H1 (cell line): ENCODE measurements at regions not wholly inside any gene's neighbourhood (a gene's known extent, or its start where the extent isn't known, plus 50 kb on each side); places are given as distances from the start of the nearest gene placed in this dataset.

Source experiments
- CTCF ChIA-PET: fragments of 300-600 bp; sonication (Branson Sonifier 250); formaldehyde crosslinking; loops from one replicate; lab custom pipeline; 2021; ENCODE audit not compliant: partially characterized antibody; lab: Charles Lee
- POLR2A ChIA-PET: fragments of 300-600 bp; sonication (Branson Sonifier 250); formaldehyde crosslinking; loops from one replicate; lab custom pipeline; 2021; ENCODE audit warnings: inconsistent platforms; ENCODE audit not compliant: partially characterized antibody; lab: Charles Lee
- DNase-seq, 2 experiments: peaks; one replicate each; pipeline versions ENCODE4 v3.0.0 to v3.0.0-alpha.2; 2010 to 2022; ENCODE audit warnings: low spot score in 2 of 2, low read depth in 1 of 2, mixed read lengths in 1 of 2
- FAIRE-seq: peaks from 2 replicates; lab custom pipeline; 2011; peaks lifted over from hg19 to GRCh38; lab: Jason Lieb, UNC
- H2AFZ ChIP-seq: 2 replicates; pipeline ENCODE4 v1.8.1; 2012; ENCODE audit warnings: low read length, inconsistent platforms
- H2AK5ac ChIP-seq: 2 replicates; pipeline ENCODE4 v1.6.1; 2013; ENCODE audit warnings: low read depth, low read length
- H2BK120ac ChIP-seq: replicated peaks from 2 replicates; pipeline ENCODE3; 2013; ENCODE audit warnings: low read depth, low read length, inconsistent platforms
- H2BK12ac ChIP-seq: 2 replicates; pipeline ENCODE4 v1.6.1; 2013; ENCODE audit warnings: low read depth, low read length
- H2BK15ac ChIP-seq: 2 replicates; pipeline ENCODE4 v1.6.1; 2013; ENCODE audit warnings: low read length
- H2BK20ac ChIP-seq: 2 replicates; pipeline ENCODE4 v1.6.1; 2013; ENCODE audit warnings: low read length
- H2BK5ac ChIP-seq: 2 replicates; pipeline ENCODE4 v1.6.1; 2013; ENCODE audit warnings: low read depth, low read length
- H3K14ac ChIP-seq: 2 replicates; pipeline ENCODE4 v1.6.1; 2013; ENCODE audit warnings: inconsistent platforms; ENCODE audit not compliant: insufficient read length
- H3K18ac ChIP-seq: 2 replicates; pipeline ENCODE4 v1.6.1; 2013; ENCODE audit warnings: low read length; ENCODE audit errors: extremely low read depth
- H3K23ac ChIP-seq: 2 replicates; pipeline ENCODE4 v1.6.1; 2013; ENCODE audit warnings: inconsistent platforms; ENCODE audit not compliant: insufficient read length
- H3K23me2 ChIP-seq: 2 replicates; pipeline ENCODE4 v1.6.1; 2013; ENCODE audit warnings: low read depth, low read length
- H3K27ac ChIP-seq: 2 replicates; pipeline ENCODE4 v1.6.1; 2011; ENCODE audit warnings: low read depth, low read length, inconsistent platforms
- H3K27me3 ChIP-seq, 4 experiments: replicated peaks in 1 of 4; 1 replicate in 1 of 4; 2 replicates in 3 of 4; pipeline versions ENCODE4 v1.6.1 to v1.8.1; 2011 to 2013; ENCODE audit warnings: low read length in 3 of 4, mild to moderate bottlenecking in 3 of 4, inconsistent platforms in 2 of 4, mixed read lengths in 2 of 4, moderate library complexity in 1 of 4; ENCODE audit not compliant: control insufficient read depth in 3 of 4, insufficient read depth in 3 of 4; ENCODE audit errors: extremely low read depth in 1 of 4
- H3K36me3 ChIP-seq, 4 experiments: 2 replicates each; pipeline versions ENCODE4 v1.6.1 to v1.8.1; 2011 to 2013; ENCODE audit warnings: mild to moderate bottlenecking in 4 of 4, low read length in 3 of 4, moderate library complexity in 2 of 4, control low read depth in 1 of 4, inconsistent platforms in 1 of 4; ENCODE audit not compliant: insufficient read depth in 4 of 4, control insufficient read depth in 2 of 4
- H3K4ac ChIP-seq: replicated peaks from 2 replicates; pipeline ENCODE3; 2013; ENCODE audit warnings: low read length, low read depth, mixed read lengths, inconsistent platforms; ENCODE audit not compliant: insufficient read length
- H3K4me1 ChIP-seq, 4 experiments: replicated peaks in 1 of 4; 1 replicate in 1 of 4; 2 replicates in 3 of 4; pipeline versions ENCODE4 v1.6.1 to v1.8.1; 2011 to 2013; ENCODE audit warnings: low read length in 3 of 4, inconsistent platforms in 2 of 4, mixed read lengths in 1 of 4; ENCODE audit not compliant: insufficient read depth in 4 of 4, control insufficient read depth in 3 of 4
- H3K4me2 ChIP-seq, 2 experiments: 2 replicates each; pipeline versions ENCODE4 v1.6.1 to v1.8.1; 2011 to 2013; ENCODE audit warnings: low read depth in 2 of 2, low read length in 2 of 2, control low read depth in 1 of 2, inconsistent platforms in 1 of 2, mild to moderate bottlenecking in 1 of 2; ENCODE audit not compliant: insufficient read depth in 1 of 2
- H3K4me3 ChIP-seq, 4 experiments: fragments of 200-600, 300-600 bp in 1 of 4; sonication (generic), shearing (Covaris generic), sonication (Bioruptor Twin) in 1 of 4; 2 replicates each; pipeline versions ENCODE4 v1.5.1 to v1.8.1; 2011 to 2016; ENCODE audit warnings: low read length in 4 of 4, low read depth in 3 of 4, control low read depth in 2 of 4, inconsistent platforms in 2 of 4, mild to moderate bottlenecking in 2 of 4, mixed read lengths in 1 of 4, moderate library complexity in 1 of 4; ENCODE audit not compliant: insufficient read depth in 2 of 4; ENCODE audit errors: extremely low read depth in 1 of 4
- H3K56ac ChIP-seq: replicated peaks from 2 replicates; pipeline ENCODE3; 2013; ENCODE audit warnings: low read depth, mild to moderate bottlenecking, mixed read lengths, low read length, inconsistent platforms; ENCODE audit not compliant: insufficient read length
- H3K79me1 ChIP-seq: 2 replicates; pipeline ENCODE4 v1.6.1; 2013; ENCODE audit warnings: low read depth, low read length, control low read depth
- H3K79me2 ChIP-seq, 2 experiments: 2 replicates each; pipeline versions ENCODE4 v1.6.1 to v1.8.1; 2012 to 2013; ENCODE audit warnings: low read length in 2 of 2, mild to moderate bottlenecking in 2 of 2, inconsistent platforms in 1 of 2; ENCODE audit not compliant: insufficient read depth in 2 of 2, control insufficient read depth in 1 of 2
- H3K9ac ChIP-seq, 4 experiments: replicated peaks in 1 of 4; 1 replicate in 1 of 4; 2 replicates in 3 of 4; pipeline versions ENCODE4 v1.6.1 to v1.8.1; 2011 to 2013; ENCODE audit warnings: low read depth in 3 of 4, low read length in 3 of 4, control low read depth in 2 of 4, mild to moderate bottlenecking in 2 of 4, moderate library complexity in 2 of 4, inconsistent platforms in 1 of 4; ENCODE audit errors: extremely low read depth in 1 of 4
- H3K9me3 ChIP-seq, 2 experiments: 2 replicates each; pipeline versions ENCODE4 v1.6.1 to v1.8.1; 2012 to 2013; ENCODE audit warnings: mild to moderate bottlenecking in 2 of 2, moderate library complexity in 2 of 2, control low read depth in 1 of 2, inconsistent platforms in 1 of 2, low read depth in 1 of 2, low read length in 1 of 2, mixed read lengths in 1 of 2; ENCODE audit not compliant: insufficient read depth in 2 of 2
- H4K20me1 ChIP-seq, 2 experiments: replicated peaks in 1 of 2; 2 replicates each; pipeline versions ENCODE3 to v1.8.1; 2011 to 2013; ENCODE audit warnings: inconsistent platforms in 2 of 2, low read length in 2 of 2, mild to moderate bottlenecking in 1 of 2; ENCODE audit not compliant: insufficient read depth in 2 of 2, control insufficient read depth in 1 of 2
- H4K5ac ChIP-seq: 2 replicates; pipeline ENCODE4 v1.6.1; 2013; ENCODE audit warnings: low read length, low read depth, mixed read lengths, inconsistent platforms; ENCODE audit not compliant: insufficient read length
- H4K8ac ChIP-seq: 2 replicates; pipeline ENCODE4 v1.8.0; 2013; ENCODE audit warnings: mild to moderate bottlenecking, moderate library complexity, low read length, inconsistent platforms; ENCODE audit not compliant: insufficient read depth; ENCODE audit errors: extremely low read depth
- H4K91ac ChIP-seq: replicated peaks from 2 replicates; pipeline ENCODE3; 2013; ENCODE audit warnings: low read length, mixed read lengths, inconsistent platforms; ENCODE audit not compliant: insufficient read length
- ASH2L ChIP-seq: fragments of 200-600, 300-600 bp; sonication (generic); IDR thresholded peaks from one replicate; pipeline ENCODE4 v1.7.1; 2017; ENCODE audit warnings: low read length
- CREB1 ChIP-seq: IDR thresholded peaks from 2 replicates; pipeline ENCODE4 v1.6.1; 2012; ENCODE audit warnings: inconsistent platforms
- EGR1 ChIP-seq: IDR thresholded peaks from 2 replicates; pipeline ENCODE4 v1.6.1; 2011; ENCODE audit warnings: low read depth, low read length, borderline replicate concordance
- FOSL1 ChIP-seq: IDR thresholded peaks from 2 replicates; pipeline ENCODE4 v1.6.1; 2011; ENCODE audit warnings: mild to moderate bottlenecking, low read depth, low read length, moderate library complexity; ENCODE audit not compliant: insufficient read depth
- GTF2F1 ChIP-seq: IDR thresholded peaks from 2 replicates; pipeline ENCODE4 v1.6.1; 2012; ENCODE audit warnings: low read depth, low read length, improper control_type of control experiment, borderline replicate concordance
- HDAC2 ChIP-seq, 2 experiments: fragments of 300-600 bp in 1 of 2; sonication (generic) in 1 of 2; IDR thresholded peaks; 2 replicates each; pipeline ENCODE4 v1.6.1; 2011 to 2012; ENCODE audit warnings: low read depth in 2 of 2, low read length in 2 of 2, mild to moderate bottlenecking in 2 of 2, moderate library complexity in 2 of 2, borderline replicate concordance in 1 of 2, inconsistent platforms in 1 of 2
- POLR2A ChIP-seq, 2 experiments: IDR thresholded peaks; 1 replicate in 1 of 2; 2 replicates in 1 of 2; pipeline ENCODE4 v1.6.1; 2011; ENCODE audit warnings: low read depth in 2 of 2, low read length in 2 of 2, mild to moderate bottlenecking in 2 of 2; ENCODE audit errors: control extremely low read depth in 1 of 2
- POU5F1 ChIP-seq: IDR thresholded peaks from 2 replicates; pipeline ENCODE4 v1.6.1; 2011; ENCODE audit warnings: low read depth, mild to moderate bottlenecking, low read length, moderate library complexity
- RXRA ChIP-seq: IDR thresholded peaks from 2 replicates; pipeline ENCODE4 v1.6.1; 2011; ENCODE audit warnings: low read depth, mild to moderate bottlenecking, low read length, moderate library complexity; ENCODE audit not compliant: insufficient read depth
- SP1 ChIP-seq: IDR thresholded peaks from 2 replicates; pipeline ENCODE4 v1.6.1; 2011; ENCODE audit warnings: low read depth, low read length
- SP2 ChIP-seq: IDR thresholded peaks from 2 replicates; pipeline ENCODE4 v1.6.1; 2012; ENCODE audit warnings: mild to moderate bottlenecking, low read length, inconsistent platforms
- TBP ChIP-seq: IDR thresholded peaks from 2 replicates; pipeline ENCODE4 v1.6.1; 2011; ENCODE audit warnings: low read depth, low read length, improper control_type of control experiment
- TCF12 ChIP-seq: IDR thresholded peaks from 2 replicates; pipeline ENCODE4 v1.6.1; 2011; ENCODE audit warnings: low read depth, mild to moderate bottlenecking, low read length
- WGBS, 2 experiments: shearing (Covaris generic) in 1 of 2; methylation state at CpG; one replicate each; pipeline versions ENCODE4 v1.1.6 to v1.1.7; 2013 to 2015; ENCODE audit warnings: low lambda C conversion rate in 2 of 2, mixed read lengths in 2 of 2, inconsistent platforms in 1 of 2, low coverage in 1 of 2, missing lambda C conversion rate in 1 of 2; ENCODE audit not compliant: insufficient replicate concordance in 2 of 2, insufficient coverage in 1 of 2, insufficient read length in 1 of 2; ENCODE audit errors: extremely low coverage in 1 of 2, missing lambda C conversion rate in 1 of 2; 5-methylcytosine and 5-hydroxymethylcytosine counted together
- TF ChIP-seq, protein P1 (sequence below): IDR thresholded peaks from 2 replicates; pipeline ENCODE4 v1.6.1; 2012; ENCODE audit warnings: inconsistent platforms

DNA sequence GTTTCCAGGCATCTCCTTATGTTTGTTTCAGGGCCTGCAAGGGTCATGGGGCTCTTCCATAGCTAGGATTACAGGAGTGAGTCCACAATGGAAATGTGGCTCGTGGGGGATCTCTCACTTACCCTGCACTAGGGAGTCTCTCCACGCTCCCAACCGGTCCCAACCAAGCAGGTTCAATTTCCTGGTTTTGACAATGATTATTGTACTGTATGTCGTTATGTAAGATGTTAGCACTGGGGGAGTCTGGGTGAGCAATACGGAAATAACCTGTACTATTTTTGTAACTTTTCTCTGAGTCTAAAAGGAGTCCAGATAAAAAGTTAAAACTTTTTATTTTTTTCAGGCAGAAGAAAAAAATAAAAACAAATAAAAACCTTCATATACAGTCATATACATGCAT lies 325.7 kb upstream of the RGS6 start:
- Histone ChIP-seq H3K27ac (no peak overlapping the region; the same call in 1 of the 2 replicates), H3K27me3 (no peaks in the 10 kb centered on the region), H2BK120ac (no peak overlapping the region), H3K56ac (no peak overlapping the region), H2BK20ac (no peak overlapping the region), H4K8ac (no peak overlapping the region), H3K14ac (no peak overlapping the region), H3K79me1 (peaks cover 2% of the 10 kb centered on the region; the same call in 1 of the 2 replicates), H3K4ac (no peak overlapping the region), H3K9me3 (no peaks in the 10 kb centered on the region), H3K4me3 (no peak overlapping the region), H3K18ac (no peak overlapping the region; the same call in 1 of the 2 replicates), H3K4me2 (no peak overlapping the region), H3K36me3 (no peaks in the 10 kb centered on the region), H2BK12ac (no peak overlapping the region), H2BK15ac (no peak overlapping the region), H2AFZ (no peak overlapping the region), H3K9ac (no peak overlapping the region), H4K5ac (no peak overlapping the region), H2BK5ac (0 out of 2 replicates have a peak overlapping the region, but pooled peaks have one; percentile 10), H3K23me2 (no peaks in the 10 kb centered on the region), H3K23ac (no peak overlapping the region), H4K20me1 (peaks cover 0 to 6% of the 10 kb centered on the region in 2 experiments), H2AK5ac (0 out of 2 replicates have a peak overlapping the region, but pooled peaks have one; percentile 26), H3K4me1 (peaks cover 0 to 6% (median 2%) of the 10 kb centered on the region in 4 experiments; a peak in 2 of 7 replicates), H4K91ac (no peak overlapping the region), H3K79me2 (peaks cover 0 to 32% of the 10 kb centered on the region in 2 experiments; a peak in 2 of 4 replicates)
- ChIA-PET POLR2A (no interaction called here), CTCF (no interaction called here)
- FAIRE-seq (no peak), DNase-seq (no peak)
- no peak for TF ChIP-seq ASH2L
- TF ChIP-seq SP1 = no peak
- no peak for TF ChIP-seq RXRA
- TF ChIP-seq EGR1 = no peak
- TF ChIP-seq TBP = no peak
- TF ChIP-seq, protein P1, sequence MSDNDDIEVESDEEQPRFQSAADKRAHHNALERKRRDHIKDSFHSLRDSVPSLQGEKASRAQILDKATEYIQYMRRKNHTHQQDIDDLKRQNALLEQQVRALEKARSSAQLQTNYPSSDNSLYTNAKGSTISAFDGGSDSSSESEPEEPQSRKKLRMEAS = no peak
- TF ChIP-seq POU5F1 = no peak
- TF ChIP-seq TCF12 = no peak
- no peak for TF ChIP-seq SP2
- no peak for TF ChIP-seq POLR2A (IDR thresholded peaks at IDR 0.05; ENCODE audit: control extremely low read depth in 1 of 2, low read depth in 2 of 2, low read length in 2 of 2)
- no peak for TF ChIP-seq CREB1
- no peak for TF ChIP-seq FOSL1
- no peak for TF ChIP-seq HDAC2 (IDR thresholded peaks at IDR 0.05; ENCODE audit: borderline replicate concordance in 1 of 2, low read depth in 2 of 2, low read length in 2 of 2)
- no peak for TF ChIP-seq GTF2F1
- WGBS, 2 experiments = 91% methylated on average over 5 of the region's 5 CpGs; no CpG with 5 or more reads in 1 of the 2 experiments
